Frontal cortex (tissue), 3 donors: ENCODE measurements at regions not wholly inside any gene's neighbourhood (a gene's known extent, or its start where the extent isn't known, plus 50 kb on each side); places are given as distances from the start of the nearest gene placed in this dataset.

Source experiments
- DNase-seq, 2 donors: peaks; one replicate each; pipeline ENCODE4 v3.0.0; 2012; ENCODE audit warnings: low spot score in 2 of 2
- FAIRE-seq: peaks from 2 replicates; lab custom pipeline; 2012; peaks lifted over from hg19 to GRCh38; lab: Jason Lieb, UNC
- donor health status: control.
- donor health status: control.
- donor health status: control.

DNA sequence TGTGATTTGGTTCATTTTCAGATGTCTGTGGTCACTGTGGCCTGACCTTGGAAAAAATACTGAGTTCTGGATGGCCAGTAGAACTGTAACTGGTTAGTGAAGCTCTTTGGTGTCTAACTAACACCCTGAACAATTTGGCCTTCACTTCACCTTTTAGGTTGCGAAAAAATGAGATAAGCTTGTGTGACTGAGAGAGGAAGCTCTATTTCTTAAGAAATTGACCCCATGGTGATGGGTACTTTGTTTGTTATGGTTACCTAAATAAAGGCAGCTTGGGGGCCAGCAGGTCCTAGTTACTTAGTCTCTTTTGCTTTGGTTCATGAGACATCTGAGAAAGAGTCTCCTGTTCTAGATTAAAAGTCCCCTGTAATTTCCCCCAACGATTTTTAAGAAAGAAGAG, 181.6 kb downstream of the ZNF326 start:
- no peak for DNase-seq
- FAIRE-seq: no peak

DNA sequence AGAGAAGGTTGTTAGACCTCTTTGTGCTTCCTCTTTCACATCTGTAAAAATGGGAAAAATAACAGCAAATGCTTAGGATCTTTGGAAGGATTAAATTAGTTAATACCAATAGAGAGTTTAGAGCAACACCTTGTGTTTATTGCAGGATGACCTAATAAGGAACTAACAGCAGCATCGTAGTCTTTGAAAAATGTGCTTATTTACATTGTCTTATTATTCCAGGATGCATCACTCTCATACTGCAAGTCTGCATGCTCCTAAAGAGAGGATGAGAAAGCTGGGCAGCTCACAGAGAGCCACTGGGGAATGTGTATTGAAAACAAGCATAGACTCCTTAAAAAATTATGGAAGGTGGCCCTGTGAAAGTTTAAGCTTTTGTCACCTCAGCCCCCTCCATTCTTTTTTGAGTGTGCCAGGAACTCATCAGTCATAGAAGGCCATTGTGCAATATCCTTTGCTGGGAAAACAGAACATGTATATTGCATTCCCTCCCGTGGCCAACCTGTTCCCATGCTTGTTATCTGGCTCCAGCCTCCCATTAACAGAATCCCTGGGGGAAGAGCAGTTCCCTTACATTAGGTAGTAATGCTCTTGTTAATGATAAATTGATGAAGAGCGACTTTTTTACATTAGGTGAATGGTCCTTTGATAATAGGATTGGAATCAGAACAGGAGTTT, 180.7 kb downstream of the ZNF326 start:
- DNase-seq (no peak), FAIRE-seq (no peak)

DNA sequence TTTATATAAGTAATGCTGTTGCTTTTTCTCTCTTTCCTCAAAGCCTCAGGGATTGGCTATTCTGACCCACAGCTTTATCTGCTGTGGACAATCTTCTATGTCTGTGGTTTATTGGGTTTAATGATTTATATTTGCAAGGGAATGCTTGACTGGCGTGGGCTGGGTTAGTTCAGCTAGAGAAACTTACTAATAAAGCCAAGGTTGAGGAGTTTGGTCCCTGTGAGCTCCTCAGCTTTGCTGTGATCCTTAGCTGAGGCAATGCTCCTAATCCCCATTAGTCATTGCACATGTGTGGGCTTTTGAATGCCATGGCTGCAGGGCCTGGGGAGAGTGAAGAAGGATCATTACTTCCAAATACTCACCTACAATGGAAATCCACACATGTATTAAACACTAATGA, 179.3 kb downstream of the ZNF326 start:
- FAIRE-seq (no peak), DNase-seq (no peak)

DNA sequence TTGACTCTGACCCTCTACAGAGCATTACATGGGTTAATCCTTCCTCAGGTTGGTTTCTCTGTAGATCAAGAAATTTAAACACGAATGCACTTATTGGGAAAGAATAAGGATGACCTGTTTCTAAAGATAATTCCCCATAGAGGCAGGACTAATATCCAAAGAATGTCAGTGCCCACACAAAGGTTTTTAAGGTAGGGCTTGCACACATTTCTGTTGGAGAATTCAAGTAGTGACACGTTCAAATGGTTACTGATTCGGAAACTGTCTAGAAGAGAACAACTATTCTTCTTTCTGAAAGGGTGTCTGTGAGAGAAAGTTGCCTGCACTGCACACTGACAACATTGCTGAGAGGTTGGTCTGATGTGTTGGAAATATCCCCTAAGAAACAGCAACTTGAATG, 167.3 kb downstream of the ZNF326 start:
- FAIRE-seq (no peak), DNase-seq (no peak)

DNA sequence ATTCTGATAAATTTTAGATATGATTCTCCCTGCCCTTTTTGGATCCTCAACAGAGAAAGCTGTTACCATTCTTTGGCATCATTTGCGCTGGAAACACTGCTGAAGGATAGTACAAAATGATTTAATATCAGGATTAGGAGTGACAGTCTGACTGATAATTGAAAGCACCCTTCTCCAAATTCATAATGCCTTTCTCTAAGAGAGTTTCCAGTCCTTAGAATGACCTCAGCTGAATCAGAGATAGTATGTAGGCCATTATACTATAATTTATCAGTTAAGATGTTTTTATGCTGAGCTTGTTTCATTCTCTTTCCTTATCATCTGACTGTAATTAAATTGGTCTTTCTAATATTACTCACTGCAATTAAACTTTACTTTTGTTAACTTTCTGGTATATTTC, 166.7 kb downstream of the ZNF326 start:
- FAIRE-seq: no peak
- no peak for DNase-seq

DNA sequence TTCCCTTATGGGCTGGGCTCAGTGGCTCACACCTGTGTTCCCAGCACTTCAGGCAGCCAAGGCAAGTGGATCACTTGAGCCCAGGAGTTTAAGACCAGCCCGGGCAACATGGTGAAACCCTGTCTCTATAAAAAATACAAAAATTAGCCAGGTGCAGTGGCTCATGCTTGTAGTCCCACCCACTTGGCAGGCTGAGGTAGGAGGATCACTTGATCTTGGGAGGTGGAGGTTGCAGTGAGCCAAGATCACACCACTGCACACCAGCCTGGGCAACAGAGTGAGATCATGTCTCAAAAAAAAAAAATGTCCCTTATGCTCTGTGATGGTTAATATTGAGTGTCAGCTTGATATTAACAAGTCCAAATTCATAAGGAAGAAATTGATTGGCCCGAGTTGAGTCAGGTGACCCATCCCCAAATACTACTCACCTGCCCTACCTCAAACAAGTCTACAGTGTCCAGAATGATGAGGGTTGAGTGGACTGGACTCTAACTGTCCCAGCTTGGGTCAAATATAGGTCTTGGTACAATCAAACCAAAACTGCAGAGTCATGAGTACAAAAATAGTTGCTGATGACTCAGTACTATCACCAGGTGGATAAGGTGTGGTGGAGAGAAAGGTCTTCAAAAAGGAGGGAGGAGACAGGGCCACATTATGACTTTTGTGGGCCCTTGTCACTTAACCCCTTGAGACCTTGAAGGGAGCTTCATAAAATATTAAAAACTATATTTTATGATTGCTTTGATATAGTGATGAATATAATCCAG, 161.0 kb downstream of the ZNF326 start:
- FAIRE-seq (no peak), DNase-seq (no peak)

DNA sequence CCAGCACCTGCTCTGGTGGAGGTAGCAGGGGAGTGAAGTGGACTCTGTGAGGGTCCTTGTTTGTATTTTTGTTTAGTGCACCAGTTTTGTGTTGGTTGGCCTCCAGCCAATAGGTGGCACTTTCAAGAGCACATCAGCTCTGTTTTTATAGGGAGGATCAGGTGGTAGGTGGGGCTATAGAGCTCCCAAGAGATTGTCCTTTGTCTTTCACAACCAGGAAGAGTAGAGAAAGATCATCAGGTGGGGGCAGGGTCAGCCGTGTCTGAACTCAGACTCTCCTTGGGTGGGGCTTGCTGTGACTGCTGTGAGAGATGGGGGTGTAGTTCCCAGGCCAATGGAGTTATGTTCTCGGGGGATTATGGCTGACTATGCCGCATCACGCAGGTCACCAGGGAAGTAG, 159.8 kb downstream of the ZNF326 start:
- DNase-seq: no peak
- no peak for FAIRE-seq

DNA sequence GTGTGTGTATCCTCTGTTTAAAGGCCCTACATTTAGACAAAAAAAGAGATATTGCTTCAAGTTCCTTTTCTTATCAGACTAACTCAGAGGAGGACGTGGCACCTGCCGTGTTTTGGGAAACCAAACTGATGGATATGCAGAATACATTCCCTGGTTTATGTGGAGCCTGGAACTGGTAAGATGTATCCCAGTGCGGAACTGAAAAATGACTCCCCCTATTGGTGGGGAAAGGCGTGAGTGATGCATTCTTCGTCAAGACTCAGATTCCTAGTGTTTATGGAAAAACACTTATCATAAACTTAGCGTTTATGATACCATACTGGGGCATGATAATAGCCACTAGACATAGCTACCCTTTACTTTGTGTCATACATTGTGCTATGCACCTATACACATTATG, 154.2 kb downstream of the ZNF326 start:
- FAIRE-seq (no peak), DNase-seq (no peak)

DNA sequence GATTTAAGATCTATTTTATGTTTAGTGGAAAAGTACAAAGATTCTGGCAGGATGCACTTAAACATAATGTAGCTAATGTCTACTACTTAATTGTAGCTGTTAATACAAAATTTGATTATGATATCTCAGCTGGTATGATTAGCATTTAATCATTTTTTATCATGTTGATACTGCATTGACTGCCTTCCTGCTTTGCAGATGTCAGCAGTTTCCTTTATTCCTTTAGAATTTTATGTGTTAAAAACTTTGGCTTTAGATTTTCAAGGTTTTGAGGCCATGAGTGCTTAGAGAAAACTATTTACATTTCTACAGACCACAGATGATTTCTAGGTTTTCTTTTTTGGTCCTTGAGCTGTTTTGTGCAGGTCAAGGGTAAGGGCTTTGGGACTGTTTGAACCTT, 152.2 kb downstream of the ZNF326 start:
- no peak for DNase-seq
- no peak for FAIRE-seq

DNA sequence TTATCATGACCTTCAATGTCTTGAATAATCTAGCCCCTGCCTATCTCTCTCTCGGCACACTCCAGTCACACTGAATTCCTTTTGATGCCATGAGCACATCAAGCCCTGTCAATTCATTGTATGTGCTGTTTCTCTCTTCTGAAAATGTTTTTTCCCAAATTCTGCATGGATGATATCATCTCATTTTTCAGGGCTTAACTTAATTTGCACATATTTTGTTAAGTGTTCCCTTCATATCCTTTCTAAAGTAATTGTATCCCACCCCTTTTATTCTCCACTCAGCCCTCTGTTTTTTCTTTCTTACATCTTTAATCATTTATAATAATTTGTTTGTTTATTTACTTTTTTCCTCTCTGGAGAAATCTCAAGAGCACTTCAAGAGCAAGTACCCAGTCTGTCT, 149.9 kb downstream of the ZNF326 start:
- DNase-seq (no peak), FAIRE-seq (no peak)

DNA sequence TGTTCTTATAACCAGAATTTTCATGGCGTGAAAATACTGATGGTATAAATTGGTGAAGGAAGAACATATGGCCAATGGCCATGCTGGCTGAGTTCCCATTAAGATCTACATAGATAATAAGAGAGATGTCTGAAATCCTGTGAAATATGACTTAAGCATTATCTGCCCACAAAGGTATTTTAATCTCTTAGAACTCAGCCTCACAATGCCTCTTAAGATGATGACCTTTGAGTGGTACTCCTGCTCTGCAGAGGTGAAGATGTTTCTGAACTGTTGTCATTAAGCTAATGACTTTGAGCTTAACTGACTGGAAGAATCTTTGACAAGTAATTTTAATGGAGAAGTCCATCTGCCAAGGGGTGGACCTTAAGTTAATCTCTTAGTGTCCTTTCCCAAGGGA, 148.7 kb downstream of the ZNF326 start:
- DNase-seq (no peak), FAIRE-seq (no peak)

DNA sequence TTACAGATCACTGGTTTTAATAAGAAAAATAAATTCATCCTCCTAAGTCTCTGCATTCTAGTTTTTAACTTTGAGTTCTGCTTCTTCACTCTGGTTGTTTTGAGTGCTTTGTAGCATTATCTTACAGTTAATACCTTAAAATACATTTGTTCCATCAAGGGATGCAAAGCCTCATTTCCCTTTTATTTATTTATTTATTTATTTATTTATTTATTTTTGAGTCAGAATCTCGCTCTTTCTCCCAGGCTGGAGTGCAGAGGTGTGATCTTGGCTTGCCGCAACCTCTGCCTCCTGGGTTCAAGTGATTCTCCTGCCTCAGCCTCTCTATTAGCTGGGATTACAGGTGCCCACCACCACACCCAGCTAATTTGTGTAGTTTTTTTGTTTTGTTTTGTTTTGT, 147.8 kb downstream of the ZNF326 start:
- DNase-seq: no peak

DNA sequence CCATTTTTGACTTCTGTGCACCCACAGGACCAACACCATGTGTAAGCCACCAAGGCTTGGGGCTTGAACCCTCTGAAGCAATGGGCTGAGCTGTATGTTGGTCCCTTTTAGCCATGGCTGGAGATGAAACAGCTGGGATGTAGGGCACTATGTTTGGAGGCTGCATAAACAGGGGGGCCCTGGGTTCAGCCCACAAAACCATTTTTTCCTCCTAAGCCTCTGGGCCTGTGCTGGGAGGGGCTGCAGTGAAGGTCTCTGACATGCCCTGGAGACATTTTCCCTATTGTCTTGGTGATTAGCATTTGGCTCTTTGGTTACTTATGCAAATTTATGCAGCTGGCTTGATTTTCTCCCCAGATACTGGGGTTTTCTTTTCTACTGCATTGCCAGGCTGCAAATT, 144.9 kb downstream of the ZNF326 start:
- no peak for FAIRE-seq
- DNase-seq: no peak

More for the DNA sequence above, 147.8 kb downstream of the ZNF326 start:
- no peak for FAIRE-seq

DNA sequence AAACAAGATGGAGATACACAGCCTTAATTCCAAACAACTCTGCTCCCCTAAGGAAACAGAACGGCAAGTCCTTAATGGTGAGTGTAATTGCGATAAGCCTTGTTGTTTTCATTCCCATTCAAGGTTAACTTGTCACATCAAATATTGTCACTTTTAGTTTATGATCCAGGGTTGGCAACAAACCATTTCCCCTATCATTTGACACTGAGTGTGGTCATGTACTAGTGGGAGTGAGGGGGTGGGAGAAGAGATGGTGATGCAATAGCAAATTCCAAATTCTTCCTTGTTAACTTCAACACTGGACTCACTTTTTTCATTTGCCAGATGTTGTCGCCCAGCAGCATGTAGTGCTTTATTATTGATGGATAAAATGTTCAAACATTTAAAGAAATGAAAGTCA, 140.4 kb downstream of the ZNF326 start:
- DNase-seq: no peak
- no peak for FAIRE-seq

DNA sequence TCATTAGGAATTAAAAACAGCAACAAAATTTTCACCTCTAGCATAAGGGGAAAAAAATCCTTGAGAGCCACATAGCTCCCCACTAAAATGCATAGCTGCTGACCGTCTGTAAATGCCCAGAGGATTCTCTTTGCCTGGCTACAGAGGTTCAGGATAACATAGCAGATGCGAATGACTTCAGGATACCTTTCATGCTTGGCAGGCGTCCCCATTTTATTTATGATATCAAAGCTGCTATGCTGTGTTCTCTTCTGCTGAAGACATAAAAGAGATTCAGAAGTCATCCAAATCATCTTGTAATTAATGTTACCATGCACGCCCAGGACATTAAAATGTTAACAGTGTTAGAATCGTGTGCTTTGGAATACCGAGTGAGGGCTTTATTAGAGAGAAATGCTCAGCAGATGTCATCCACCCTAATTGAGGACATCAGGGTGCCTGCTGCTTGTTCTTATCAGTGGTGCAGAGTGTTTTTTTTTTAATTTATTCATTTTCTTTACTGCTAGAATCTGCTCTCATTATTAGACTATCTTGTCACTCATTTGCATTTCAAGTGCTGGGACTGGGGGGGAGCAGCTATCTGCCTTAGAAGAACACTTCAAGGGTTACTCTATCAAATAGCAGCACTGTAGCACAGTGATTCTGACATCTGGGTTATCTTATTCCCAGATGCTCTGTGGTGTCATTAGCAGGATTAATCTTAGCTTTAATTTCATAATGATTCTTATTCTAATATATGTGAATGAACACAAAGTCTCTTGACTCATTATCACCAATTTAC, 139.5 kb downstream of the ZNF326 start:
- no peak for DNase-seq

DNA sequence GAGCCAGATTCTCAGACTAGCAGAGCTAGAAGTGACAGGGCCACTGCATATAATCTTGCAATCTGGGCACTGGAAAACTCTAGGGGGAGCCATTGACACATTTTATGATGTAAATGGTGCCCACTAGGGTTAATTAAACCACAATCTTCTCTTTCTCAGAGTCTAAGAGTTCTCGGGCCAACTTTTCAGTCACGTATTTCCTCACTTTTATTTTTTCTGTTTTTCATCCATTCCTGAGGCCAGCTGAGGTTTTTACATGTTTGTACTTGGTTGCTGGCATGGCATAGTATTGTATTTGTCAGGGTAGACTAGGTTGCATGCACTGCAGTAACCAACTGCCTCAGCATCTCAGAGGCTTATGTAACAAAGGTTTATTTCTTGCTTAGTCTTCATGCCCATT, 138.2 kb downstream of the ZNF326 start:
- FAIRE-seq: no peak
- no peak for DNase-seq

More for the DNA sequence above, 139.5 kb downstream of the ZNF326 start:
- no peak for FAIRE-seq

DNA sequence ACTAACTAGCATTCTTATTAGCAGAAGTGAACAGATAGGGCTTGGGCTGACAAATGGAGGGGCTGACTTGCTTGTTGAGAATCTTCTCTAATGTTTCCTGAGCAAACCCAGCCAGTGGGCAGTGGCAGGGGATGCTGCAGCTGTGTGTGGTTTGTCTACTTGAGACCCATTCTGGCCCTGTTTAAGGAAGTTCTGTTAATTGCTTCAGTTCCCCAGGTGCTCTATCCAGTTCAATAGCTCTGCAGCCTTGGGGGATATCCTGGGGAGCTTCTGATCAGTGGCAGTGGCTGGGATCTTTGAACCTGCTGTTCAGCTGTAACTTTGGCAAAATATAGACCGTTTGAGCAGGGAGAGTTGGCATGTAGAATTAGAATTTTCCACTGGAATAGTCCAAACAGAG, 137.4 kb downstream of the ZNF326 start:
- DNase-seq (no peak), FAIRE-seq (no peak)

DNA sequence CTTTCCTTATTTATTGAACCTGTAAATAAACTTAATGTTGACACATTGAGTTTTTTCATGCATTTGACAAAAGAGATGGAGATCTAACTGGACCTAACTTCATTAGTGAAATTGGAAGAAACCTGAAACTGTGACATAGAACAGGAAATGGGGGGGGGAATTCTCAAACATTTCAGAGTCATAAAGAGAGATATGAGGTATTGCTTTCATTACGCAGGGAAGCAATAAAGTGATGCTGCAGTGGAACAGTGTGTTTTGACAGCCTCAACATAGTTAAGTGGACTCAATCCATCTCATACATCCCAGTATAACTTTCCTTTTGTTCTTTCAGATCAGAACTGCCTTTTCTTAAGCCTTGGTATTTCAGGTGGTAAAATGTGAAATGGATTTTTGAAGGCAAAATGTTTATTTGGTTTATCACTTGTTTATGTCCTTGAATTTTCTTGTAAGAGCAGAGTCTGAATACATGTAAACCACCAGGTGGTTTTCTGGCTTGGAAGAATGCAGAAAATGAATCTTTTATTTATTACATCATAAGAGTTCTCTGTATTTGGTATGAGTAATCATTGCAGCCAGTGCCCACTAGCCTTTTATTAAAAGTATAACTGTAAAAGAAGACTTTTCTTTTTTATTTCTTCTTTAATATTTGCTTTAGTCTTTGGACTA, 132.5 kb downstream of the ZNF326 start:
- DNase-seq (no peak), FAIRE-seq (no peak)

DNA sequence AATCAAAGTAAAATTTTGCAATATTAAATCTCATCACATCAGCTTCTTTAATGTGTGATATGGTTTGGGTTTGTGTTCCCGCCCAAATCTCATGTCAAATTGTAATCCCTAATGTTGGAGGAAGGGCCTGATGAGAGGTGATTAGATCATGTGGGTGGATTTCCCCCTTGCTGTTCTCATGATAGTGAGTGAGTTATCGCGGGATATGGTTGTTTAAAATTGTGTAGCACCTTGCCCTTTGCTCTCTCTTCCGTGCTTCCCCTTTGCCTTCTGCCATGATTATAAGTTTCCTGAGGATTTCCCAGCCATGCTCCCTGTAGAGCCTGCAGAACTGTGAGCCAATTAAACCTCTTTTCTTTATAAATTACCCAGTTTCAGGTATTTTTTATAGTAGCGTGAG, 131.9 kb downstream of the ZNF326 start:
- FAIRE-seq (no peak), DNase-seq (no peak)

DNA sequence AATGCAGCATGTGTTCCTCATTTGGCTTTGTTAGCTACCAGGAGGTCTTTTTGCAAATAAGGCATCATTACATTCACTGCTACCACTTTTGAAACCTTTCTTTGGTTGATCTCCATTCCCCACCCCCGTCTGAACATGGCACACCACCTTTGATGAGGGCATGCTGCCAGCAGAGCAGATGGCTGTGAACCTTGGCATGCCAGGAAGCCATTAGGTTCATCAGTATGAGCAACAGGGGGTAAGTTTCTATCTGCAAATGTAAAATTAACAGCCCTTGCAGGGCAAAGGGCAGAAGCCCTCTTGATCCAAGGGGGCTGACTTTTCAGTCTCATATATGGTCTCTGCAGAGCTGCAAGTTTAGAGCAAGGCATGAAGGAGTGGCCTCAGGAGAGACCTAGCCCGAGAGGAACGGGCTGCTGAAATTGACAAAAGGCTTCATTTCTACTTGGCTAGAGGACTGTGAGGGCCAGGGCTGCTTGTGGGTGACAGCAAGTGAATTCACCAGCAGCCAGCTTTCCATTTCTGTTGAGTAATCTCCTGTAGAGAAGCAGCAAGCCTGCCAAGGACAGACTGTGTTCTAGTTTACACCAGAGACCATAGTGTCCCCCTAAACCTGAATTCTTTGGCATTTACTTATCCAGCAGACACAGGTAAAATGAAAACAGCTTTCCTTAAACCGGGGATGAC, 127.9 kb downstream of the ZNF326 start:
- DNase-seq: no peak
- no peak for FAIRE-seq
